Natural killer cell (primary cell): ENCODE measurements at regions not wholly inside any gene's neighbourhood (a gene's known extent, or its start where the extent isn't known, plus 50 kb on each side); places are given as distances from the start of the nearest gene placed in this dataset.

Experiments
- ATAC-seq, 3 donors: fragments of 150-1000 bp in 2 of 3; fragments of 200-7000 bp in 1 of 3; cut with Tn5 transposase; 1 replicate in 1 of 3; 2 replicates in 2 of 3; pipeline ENCODE4 v1.10.0; 2021; ENCODE audit warnings: mild to moderate bottlenecking in 2 of 3, moderate library complexity in 2 of 3
- DNase-seq, 2 donors: peaks; one replicate each; pipeline versions ENCODE4 v3.0.0 to v3.0.0-alpha.2; 2013 to 2021; ENCODE audit warnings: mixed read lengths in 1 of 2
- H3K27ac ChIP-seq: one replicate; pipeline ENCODE4 v1.5.1; 2013; ENCODE audit warnings: mild to moderate bottlenecking, low read length
- H3K27me3 ChIP-seq: one replicate; pipeline ENCODE4 v1.6.1; 2013; ENCODE audit warnings: low read length; ENCODE audit not compliant: control insufficient read depth, insufficient read depth
- H3K36me3 ChIP-seq: one replicate; pipeline ENCODE4 v1.6.1; 2013; ENCODE audit warnings: low read length; ENCODE audit not compliant: control insufficient read depth, insufficient read depth
- H3K4me1 ChIP-seq: one replicate; pipeline ENCODE4 v1.6.1; 2013; ENCODE audit warnings: low read length; ENCODE audit not compliant: control insufficient read depth, insufficient read depth
- H3K4me3 ChIP-seq: one replicate; pipeline ENCODE4 v1.5.1; 2013; ENCODE audit warnings: low read length
- H3K9me3 ChIP-seq: one replicate; pipeline ENCODE4 v1.6.1; 2013; ENCODE audit warnings: low read length; ENCODE audit not compliant: control insufficient read depth, insufficient read depth
- H3K27ac Mint-ChIP-seq, 2 donors: one replicate each; pipeline ENCODE4 v1.8.0; 2022; ENCODE audit warnings: mild to moderate bottlenecking in 2 of 2, mixed read lengths in 2 of 2, moderate library complexity in 1 of 2
- H3K27me3 Mint-ChIP-seq, 2 donors: one replicate each; pipeline ENCODE4 v1.8.0; 2022; ENCODE audit warnings: low read depth in 2 of 2, mixed read lengths in 2 of 2
- H3K36me3 Mint-ChIP-seq: one replicate; pipeline ENCODE4 v1.8.0; 2022; ENCODE audit warnings: mixed read lengths
- H3K4me1 Mint-ChIP-seq, 2 donors: one replicate each; pipeline ENCODE4 v1.8.0; 2022; ENCODE audit warnings: mixed read lengths in 2 of 2
- H3K4me3 Mint-ChIP-seq: one replicate; pipeline ENCODE4 v1.8.0; 2022; ENCODE audit warnings: mild to moderate bottlenecking, moderate library complexity, mixed read lengths
- H3K9me3 Mint-ChIP-seq, 2 donors: one replicate each; pipeline ENCODE4 v1.8.0; 2022; ENCODE audit warnings: mixed read lengths in 2 of 2
- CTCF ChIP-seq: fragments of 200-600 bp; IDR thresholded peaks from one replicate; pipeline ENCODE4 v1.8.0; 2022; ENCODE audit warnings: antibody characterized with exemption
- WGBS: methylation state at CpG from one replicate; pipeline ENCODE4 v1.1.7; 2013; ENCODE audit warnings: missing lambda C conversion rate; ENCODE audit not compliant: insufficient coverage; 5-methylcytosine and 5-hydroxymethylcytosine counted together
- intact Hi-C: fragments of 100-400 bp; cut with micrococcal nuclease; formaldehyde crosslinking; loops from one replicate; pipeline ENCODE4 v1.14.2; 2022

DNA sequence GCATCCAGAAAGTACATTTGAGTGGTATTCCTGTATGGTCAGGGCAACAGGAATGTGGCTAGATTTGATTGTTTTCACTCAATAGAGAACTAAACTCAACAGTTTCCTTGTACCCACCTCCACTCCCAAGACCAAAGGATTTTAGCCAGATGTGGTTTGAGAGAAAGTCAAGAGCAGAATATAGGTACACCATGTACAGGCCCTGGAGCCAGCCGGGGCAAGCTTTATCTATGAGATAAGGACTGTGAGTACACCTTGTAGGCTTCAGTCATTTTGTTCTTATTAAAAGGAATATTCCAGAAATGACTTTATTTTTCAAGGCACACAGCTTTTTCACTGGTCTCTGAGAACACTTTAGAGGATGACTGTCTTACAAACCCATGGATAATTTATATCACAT, 192.4 kb upstream of the JUN start:
- no peak for TF ChIP-seq CTCF
- H3K36me3 ChIP-seq = no peaks in the 10 kb centered on the region
- DNase-seq (no peak), ATAC-seq (no peak)
- Mint-ChIP-seq H3K27me3 (peaks cover 8 to 9% of the 10 kb centered on the region in 2 donors), H3K36me3 (no peaks in the 10 kb centered on the region), H3K9me3 (no peaks in the 10 kb centered on the region), H3K4me1 (peaks cover 23 to 27% of the 10 kb centered on the region in 2 donors), H3K27ac (no peak overlapping the region), H3K4me3 (no peak overlapping the region)
- peaks cover 13% of the 10 kb centered on the region for H3K4me1 ChIP-seq
- H3K9me3 ChIP-seq = no peaks in the 10 kb centered on the region
- H3K27ac ChIP-seq = no peak overlapping the region
- no peak overlapping the region for H3K4me3 ChIP-seq
- H3K27me3 ChIP-seq = no peaks in the 10 kb centered on the region
- intact Hi-C loops = no loop called here
- WGBS = 93% methylated on average over 1 of the region's 1 CpG

DNA sequence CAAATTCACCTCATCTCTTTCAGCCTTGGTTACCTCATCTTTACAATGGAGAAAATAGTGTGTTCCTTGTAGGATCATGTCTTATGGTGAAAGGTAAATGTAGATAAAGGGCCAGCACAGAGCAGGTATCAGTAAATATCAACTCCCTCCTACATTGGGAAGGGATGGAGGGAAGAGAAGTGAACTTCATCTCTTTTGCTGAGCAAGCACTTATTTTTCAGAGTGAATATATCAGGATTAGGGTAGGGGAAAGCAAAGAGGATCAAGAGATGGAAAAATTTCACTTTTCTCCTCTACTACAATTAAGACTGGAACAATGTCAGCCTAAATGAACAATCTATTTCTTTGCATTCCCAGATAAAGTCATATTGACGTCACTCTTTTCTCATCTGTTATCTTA, 193.8 kb upstream of the JUN start:
- Mint-ChIP-seq H3K4me3 (no peak overlapping the region), H3K27ac (no peak overlapping the region)
- no peaks in the 10 kb centered on the region for H3K27me3 ChIP-seq

GRCh38 chr1:58978096-58978495, 194.2 kb upstream of the JUN start:
- H3K4me3 Mint-ChIP-seq = no peak overlapping the region
- peaks cover 6 to 9% of the 10 kb centered on the region in 2 donors for H3K27me3 Mint-ChIP-seq
- no peaks in the 10 kb centered on the region for H3K9me3 ChIP-seq
- ATAC-seq (no peak), DNase-seq (no peak)
- peaks cover 13% of the 10 kb centered on the region for H3K4me1 ChIP-seq
- H3K4me1 Mint-ChIP-seq = peaks cover 23 to 27% of the 10 kb centered on the region in 2 donors
- WGBS = 97% methylated on average over 2 of the region's 2 CpGs
- no peak overlapping the region for H3K4me3 ChIP-seq
- H3K36me3 ChIP-seq = no peaks in the 10 kb centered on the region
- no peaks in the 10 kb centered on the region for H3K9me3 Mint-ChIP-seq
- H3K27ac Mint-ChIP-seq = no peak overlapping the region
- no peaks in the 10 kb centered on the region for H3K27me3 ChIP-seq
- no peak overlapping the region for H3K27ac ChIP-seq
- intact Hi-C loops = no loop called here
- no peaks in the 10 kb centered on the region for H3K36me3 Mint-ChIP-seq
- no peak for TF ChIP-seq CTCF

More for the DNA sequence above, 193.8 kb upstream of the JUN start:
- intact Hi-C loops = no loop called here
- ATAC-seq (no peak), DNase-seq (no peak)
- 100% methylated on average over 1 of the region's 1 CpG for WGBS
- Mint-ChIP-seq H3K4me1 (peaks cover 23 to 27% of the 10 kb centered on the region in 2 donors), H3K27me3 (peaks cover 8 to 9% of the 10 kb centered on the region in 2 donors), H3K9me3 (no peaks in the 10 kb centered on the region), H3K36me3 (no peaks in the 10 kb centered on the region)
- Histone ChIP-seq H3K9me3 (no peaks in the 10 kb centered on the region), H3K4me1 (peaks cover 13% of the 10 kb centered on the region), H3K4me3 (no peak overlapping the region), H3K27ac (no peak overlapping the region), H3K36me3 (no peaks in the 10 kb centered on the region)
- no peak for TF ChIP-seq CTCF

DNA sequence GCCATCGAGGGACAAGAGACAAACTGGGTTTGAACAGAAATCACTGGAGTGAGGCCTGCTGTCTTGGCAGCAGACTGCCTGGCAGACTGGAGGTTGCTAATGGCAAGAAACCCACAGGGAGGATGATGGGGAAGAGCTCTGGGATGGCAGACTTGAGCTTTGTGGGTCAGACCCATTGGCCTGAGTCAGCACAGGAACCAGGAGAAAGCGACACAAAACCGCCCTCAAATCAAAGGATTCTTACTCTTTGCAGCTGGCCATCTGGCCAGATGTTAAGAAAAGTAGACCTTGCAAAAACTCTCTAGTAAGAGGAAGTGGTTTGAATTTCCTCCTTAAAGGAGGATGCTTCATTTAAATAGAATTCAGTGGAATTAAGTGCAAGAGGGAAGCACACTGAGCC, 195.2 kb upstream of the JUN start:
- DNase-seq (no peak), ATAC-seq (no peak)
- Mint-ChIP-seq H3K9me3 (no peaks in the 10 kb centered on the region), H3K27ac (no peak overlapping the region), H3K27me3 (peaks cover 3 to 9% of the 10 kb centered on the region in 2 donors), H3K36me3 (no peaks in the 10 kb centered on the region), H3K4me3 (no peak overlapping the region), H3K4me1 (peaks cover 23 to 31% of the 10 kb centered on the region in 2 donors)
- TF ChIP-seq CTCF = no peak
- 57% methylated on average over 3 of the region's 3 CpGs for WGBS
- H3K27me3 ChIP-seq = no peaks in the 10 kb centered on the region
- no peak overlapping the region for H3K4me3 ChIP-seq
- no peaks in the 10 kb centered on the region for H3K36me3 ChIP-seq
- intact Hi-C loops = no loop called here
- H3K27ac ChIP-seq = no peak overlapping the region
- peaks cover 13% of the 10 kb centered on the region for H3K4me1 ChIP-seq
- H3K9me3 ChIP-seq = no peaks in the 10 kb centered on the region
